Glomerular endothelial cell (primary cell): ENCODE measurements at regions not wholly inside any gene's neighbourhood (a gene's known extent, or its start where the extent isn't known, plus 50 kb on each side); places are given as distances from the start of the nearest gene placed in this dataset.

Experiments used
- DNase-seq: peaks from one replicate; pipeline ENCODE4 v3.0.0-alpha.2; 2011; ENCODE audit warnings: low read depth, low spot score; ENCODE audit errors: extremely low read depth

- DNase-seq: no peak
These were observed 101.9 kb downstream of the EFNB1 start for GRCh38 chrX:68930542-68931317.

GRCh38 chrX:68929332-68930150 lies 100.7 kb downstream of the EFNB1 start:
- no peak for DNase-seq

DNA sequence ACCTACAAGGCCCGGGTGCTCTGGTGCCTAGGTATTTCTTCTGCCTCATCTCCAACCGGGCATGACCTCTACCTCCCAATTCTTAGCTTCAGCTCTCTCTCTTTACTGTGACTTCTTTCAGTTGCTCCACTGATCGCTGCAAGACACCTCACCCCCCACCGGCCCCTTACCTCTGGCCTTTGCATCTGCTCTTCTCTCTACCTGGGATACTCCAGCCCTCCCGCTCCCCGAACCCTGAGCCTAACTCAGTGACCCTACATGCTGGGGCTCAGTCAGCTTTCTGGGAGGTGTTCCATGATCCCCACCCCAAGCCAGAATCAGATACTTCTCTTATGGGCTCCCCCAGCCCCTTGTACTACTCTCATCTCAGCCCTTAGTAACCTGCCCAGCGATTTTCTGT lies 99.6 kb downstream of the EFNB1 start:
- DNase-seq: no peak

GRCh38 chrX:68927178-68927577 lies 98.4 kb downstream of the EFNB1 start:
- DNase-seq: no peak

GRCh38 chrX:68923147-68923546 lies 94.3 kb downstream of the EFNB1 start:
- DNase-seq: no peak

GRCh38 chrX:68922013-68922412 lies 93.2 kb downstream of the EFNB1 start:
- no peak for DNase-seq

DNA sequence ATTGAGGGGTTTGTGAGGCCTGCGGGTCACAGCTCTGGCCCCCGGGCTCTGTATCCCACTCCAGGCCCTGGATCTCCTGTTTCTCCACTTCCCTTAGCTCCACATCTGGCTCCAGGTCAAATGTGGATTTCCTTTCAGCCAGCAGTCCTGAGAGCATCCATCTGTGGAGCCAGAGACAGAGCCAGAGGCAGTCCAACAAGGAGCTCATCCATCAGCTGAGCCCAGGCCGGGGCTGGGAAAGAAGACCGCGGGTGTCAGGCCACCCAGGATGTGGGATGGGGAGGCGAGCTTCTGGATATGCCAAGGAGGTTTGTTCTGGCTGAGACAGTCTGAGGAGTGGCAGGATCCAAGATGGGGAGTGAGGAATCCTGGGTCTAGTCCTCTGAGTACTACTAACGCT lies 91.7 kb downstream of the EFNB1 start:
- DNase-seq: no peak

DNA sequence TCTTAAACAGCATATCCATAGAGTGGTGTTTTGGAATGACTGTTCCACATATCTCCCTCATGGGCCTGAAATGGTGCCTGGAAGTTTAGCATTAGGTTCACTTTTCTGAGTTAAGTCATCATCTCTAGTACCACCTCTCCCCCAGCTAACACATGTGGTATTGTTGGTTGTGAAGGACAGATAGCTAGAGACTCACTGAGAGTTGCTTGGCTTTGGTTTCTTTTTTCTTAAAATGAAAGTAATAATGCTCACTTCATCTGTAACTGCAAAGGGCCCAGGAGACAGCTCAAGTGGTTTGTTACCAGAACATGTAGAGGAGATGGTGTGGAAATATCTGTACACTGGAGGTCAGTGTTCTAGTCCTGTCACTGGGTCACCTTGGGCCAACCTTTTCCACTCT lies 90.9 kb downstream of the EFNB1 start:
- no peak for DNase-seq

- DNase-seq: no peak
These were observed 89.4 kb downstream of the EFNB1 start for GRCh38 chrX:68918202-68918601.

GRCh38 chrX:68917799-68918198 lies 89.0 kb downstream of the EFNB1 start:
- no peak for DNase-seq

DNA sequence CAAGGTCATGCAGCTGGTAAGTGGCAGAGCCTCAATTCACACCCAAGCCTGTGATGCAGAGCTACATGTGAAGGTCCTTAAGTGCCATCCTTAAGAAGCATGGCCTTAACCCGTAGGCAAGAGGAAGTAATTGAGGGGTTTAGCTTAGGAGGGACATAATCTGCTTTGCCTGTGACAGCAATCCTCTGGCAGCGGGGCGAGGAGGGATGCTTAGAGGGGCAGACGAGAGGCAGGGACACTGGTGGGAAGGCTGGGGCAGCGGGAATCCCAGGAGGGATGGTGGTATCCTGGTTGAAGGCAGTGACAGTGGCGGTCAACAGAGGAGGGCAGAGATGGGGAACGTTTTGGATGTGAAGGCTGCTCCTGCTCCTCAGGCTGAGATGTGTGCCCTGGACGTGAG lies 88.1 kb downstream of the EFNB1 start:
- DNase-seq: no peak

GRCh38 chrX:68915778-68916177 lies 87.0 kb downstream of the EFNB1 start:
- no peak for DNase-seq

GRCh38 chrX:68914479-68914946 lies 85.7 kb downstream of the EFNB1 start:
- DNase-seq: no peak

GRCh38 chrX:68913249-68913547 lies 84.4 kb downstream of the EFNB1 start:
- DNase-seq: no peak

DNA sequence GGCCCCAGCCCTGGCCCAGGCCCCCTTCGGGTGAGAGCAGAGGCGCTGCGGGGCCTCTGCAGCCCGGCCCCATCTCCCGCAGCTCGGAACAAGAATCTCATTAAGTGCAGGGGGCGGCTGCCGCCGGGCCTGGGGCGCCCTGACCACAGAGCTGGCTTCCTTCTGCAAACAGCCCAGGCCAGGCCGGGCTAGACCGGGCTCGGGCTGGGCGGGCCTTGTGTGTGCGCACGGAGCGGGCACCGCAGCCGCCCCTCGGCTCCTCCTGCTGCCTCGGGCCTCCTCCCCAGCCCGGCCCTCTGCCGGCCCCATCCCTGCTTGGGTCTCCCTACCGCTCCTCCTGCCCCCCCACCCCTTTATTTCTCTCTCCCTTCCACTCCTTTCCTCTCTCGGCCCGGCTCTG lies 83.3 kb downstream of the EFNB1 start:
- no peak for DNase-seq

GRCh38 chrX:68910731-68911428 lies 82.1 kb downstream of the EFNB1 start:
- no peak for DNase-seq

DNA sequence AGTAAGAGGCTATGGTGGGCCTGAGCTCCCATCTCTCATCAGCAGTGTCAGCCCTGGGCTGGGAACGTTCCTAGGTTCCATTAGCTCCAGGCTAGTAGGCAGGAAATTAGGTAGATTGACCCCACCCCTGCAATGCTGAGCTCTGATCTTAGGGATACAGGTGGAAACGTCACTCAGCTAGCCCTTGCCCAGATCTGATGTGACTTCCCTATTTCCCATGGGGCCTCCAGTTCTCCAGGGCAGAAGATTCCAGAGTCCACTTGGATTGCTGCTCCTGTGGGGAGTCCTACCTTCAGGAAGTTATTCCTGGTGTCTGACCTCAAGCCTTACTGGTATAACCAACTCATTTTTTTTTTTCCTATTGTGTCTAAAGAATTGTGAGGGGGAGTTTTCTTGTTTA lies 81.1 kb downstream of the EFNB1 start:
- no peak for DNase-seq

GRCh38 chrX:68908071-68908470 lies 79.2 kb downstream of the EFNB1 start:
- DNase-seq: no peak

- no peak for DNase-seq
These were observed 74.1 kb downstream of the EFNB1 start for GRCh38 chrX:68902706-68903504.

GRCh38 chrX:68901519-68901918 lies 72.7 kb downstream of the EFNB1 start:
- no peak for DNase-seq

DNA sequence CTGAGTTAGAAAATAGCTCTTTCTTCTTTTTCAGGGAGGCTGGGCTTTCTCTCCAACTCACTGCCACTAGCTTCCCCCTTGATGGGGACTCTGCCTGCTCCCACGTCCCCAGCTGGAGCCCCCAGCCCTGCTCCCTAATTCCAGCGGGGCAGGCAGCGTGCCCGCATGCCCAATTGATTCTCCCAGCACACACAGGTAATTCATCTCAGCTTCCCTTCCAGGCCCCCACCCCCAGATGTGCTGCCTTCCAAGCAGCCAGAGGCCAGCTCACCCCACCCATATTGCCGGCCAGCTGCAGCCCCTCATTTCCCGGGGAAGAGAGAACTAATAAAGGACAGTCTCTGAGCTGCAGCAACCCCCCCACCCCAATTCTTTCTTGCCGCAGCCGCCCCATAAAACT lies 69.8 kb downstream of the EFNB1 start:
- DNase-seq: no peak
